Fibroblast of gingiva (primary cell): ENCODE measurements at regions not wholly inside any gene's neighbourhood (a gene's known extent, or its start where the extent isn't known, plus 50 kb on each side); places are given as distances from the start of the nearest gene placed in this dataset.

Experiments used
- DNase-seq: peaks from one replicate; pipeline ENCODE4 v3.0.0-alpha.2; 2011; ENCODE audit warnings: low read depth

GRCh38 chr4:138689187-138689586 lies 326.4 kb upstream of the NOCT start:
- no peak for DNase-seq

DNA sequence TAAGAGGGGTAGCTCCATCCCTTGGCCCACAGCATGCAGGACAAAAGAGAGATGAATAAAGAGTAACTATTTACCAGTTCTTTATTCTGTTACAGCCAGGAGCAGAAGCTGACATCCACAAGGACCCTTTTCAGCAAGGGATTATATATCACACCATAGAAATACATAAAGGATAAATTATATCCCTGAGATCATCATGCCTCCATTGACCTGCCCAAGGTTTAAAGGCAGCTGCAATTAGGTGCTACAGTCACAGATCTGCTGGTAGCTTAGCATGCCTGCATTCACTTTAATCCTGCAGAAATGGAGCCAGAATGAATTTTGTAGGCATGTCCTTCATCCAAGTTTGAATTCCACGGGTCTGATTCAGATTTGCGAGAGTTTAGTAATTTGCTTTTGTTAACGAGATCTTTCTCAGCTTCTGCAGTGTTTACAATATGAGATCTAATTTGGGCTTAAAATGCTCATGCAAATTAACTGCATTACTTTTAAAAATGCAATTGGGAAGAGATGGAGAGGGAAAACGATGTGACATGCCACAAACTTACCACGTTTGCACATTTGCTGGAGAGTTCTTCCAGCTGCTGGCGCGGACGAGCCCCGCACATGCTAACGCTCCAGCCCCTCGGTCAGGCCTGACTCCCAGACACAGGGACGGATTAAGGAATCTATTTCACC lies 327.0 kb upstream of the NOCT start:
- no peak for DNase-seq

GRCh38 chr4:138686106-138686835 lies 329.3 kb upstream of the NOCT start:
- DNase-seq, result no peak

- DNase-seq, result no peak
Measured at GRCh38 chr4:138685316-138685715, 330.3 kb upstream of the NOCT start.

DNA sequence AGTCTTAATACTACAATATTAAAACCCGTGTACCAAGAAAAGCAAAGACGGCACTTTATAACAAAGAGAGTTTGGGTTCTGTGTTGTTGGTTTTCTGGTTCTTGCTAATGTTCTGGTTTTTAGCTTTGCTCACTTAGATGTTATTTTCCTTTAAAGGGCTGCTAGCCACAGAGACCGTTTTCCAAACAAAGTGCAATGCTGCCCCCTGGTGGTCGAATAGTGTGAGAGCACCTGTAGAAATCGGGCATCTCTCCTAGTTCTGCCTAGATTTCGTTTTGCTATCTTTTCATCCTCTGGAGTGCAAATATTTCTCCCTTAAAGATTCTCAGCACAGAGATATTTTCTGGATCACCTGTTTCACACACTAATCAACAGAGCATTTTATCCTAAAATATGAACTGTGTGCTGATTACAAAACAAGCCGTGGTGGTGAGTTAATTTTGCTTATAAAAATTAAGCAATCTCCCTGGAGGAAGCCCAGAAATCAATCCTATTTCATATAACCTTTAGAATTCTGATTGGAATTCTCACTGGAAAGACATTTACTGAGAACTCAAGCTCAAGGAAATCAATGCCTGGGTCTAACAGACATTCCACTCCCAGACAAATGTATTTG lies 334.5 kb upstream of the NOCT start:
- peak; percentile 59 for DNase-seq

DNA sequence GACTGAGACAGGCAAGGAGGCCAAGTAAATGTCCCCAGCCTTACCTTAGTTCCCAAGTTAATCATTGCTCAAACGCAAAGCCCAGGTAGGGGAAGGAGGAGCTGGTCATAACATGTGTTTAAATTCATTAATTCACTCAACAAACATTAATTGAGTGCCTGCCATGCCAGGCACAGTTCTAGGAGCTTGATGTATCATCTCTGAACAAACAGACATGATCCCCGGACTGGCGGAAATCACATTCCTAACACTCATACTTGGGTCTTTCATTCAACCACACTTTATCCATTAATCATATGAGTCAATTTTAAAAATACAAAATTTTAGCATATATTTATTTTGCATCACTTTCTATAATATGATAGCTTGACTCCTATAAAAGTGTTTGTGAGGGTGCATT lies 335.3 kb upstream of the NOCT start:
- DNase-seq, result no peak

DNA sequence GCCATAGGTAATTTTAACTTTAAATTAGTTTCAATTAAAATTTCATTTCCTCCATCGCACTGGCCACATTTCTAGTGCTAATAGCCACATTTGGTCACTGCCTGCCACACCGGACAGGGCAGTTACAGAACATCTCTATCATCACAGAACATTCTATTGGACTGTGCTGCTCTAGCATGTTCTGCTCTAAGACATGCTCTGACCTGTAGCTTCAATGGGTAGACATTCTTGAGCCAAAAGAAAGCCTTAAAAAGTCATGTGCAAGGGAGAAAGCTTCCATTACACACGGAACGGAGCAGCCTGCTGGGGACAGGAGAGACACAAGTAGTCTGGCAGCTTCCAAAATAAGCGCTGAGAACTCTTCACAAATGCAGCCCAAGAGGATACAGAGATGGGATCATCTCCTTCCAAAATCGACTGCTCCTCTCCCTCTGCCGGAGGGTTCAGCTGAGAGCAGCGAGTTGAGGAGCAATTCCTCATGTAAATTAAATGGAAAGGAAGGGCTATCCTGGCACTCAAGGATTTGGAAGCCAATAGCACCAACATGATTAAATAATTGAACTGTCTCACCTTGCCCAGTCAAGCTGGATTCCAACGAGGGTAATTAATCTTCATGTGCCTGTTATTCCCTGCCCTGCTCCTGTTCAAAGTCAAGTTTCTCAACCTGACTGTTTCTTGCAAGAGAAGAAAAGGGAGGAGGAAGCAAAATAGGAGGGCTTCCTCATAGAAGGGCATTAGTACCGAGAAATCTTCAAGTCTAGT lies 336.4 kb upstream of the NOCT start:
- no peak for DNase-seq

- no peak for DNase-seq
Measured at GRCh38 chr4:138677748-138678147, 337.8 kb upstream of the NOCT start.

GRCh38 chr4:138677212-138677611 lies 338.4 kb upstream of the NOCT start:
- no peak for DNase-seq

DNA sequence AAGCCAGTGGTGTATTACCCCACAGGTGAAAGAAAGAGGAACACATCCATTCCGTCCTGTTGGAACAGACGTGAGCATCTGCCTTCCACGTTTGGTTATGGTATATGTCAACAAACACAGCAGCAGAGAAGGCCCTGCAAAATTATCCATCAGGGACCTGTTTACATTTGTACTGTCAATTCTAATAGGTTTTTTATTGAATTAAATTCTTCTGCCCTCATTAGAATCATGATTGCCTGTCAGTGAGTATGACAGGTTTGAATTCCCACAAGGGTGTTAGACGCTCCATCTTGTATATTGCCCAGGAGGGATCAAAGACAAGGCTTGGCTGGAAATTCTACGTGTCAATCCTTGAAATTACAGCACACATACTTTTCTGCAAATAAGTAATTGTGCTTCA lies 339.9 kb upstream of the NOCT start:
- no peak for DNase-seq

GRCh38 chr4:138674209-138674608 lies 341.4 kb upstream of the NOCT start:
- DNase-seq, result no peak

- DNase-seq, result no peak
Measured at GRCh38 chr4:138673053-138673452, 342.5 kb upstream of the NOCT start.

GRCh38 chr4:138672393-138672976 lies 343.1 kb upstream of the NOCT start:
- DNase-seq, result no peak

DNA sequence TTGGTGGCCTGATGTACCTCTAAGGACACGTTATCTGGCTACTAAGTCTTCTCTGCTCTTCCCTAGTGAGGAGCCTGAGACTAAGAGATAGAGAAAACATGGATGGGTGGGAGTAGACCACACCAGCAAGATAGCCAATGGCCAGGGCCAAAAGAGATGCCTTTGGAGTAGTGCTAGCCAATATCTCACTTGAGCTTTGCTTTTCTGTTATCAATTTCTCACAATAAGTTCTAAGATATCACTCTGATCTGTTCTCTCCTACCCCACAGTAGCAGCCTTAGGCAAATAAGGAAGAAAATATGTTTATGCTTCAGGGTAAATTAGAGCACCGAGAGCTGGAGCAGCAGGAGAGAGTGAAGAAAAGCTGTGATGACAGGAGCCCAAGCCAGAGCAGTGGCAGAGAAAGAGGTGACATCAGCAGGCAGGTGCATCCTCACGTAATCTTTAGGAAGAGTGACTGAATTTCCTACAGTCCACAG lies 343.9 kb upstream of the NOCT start:
- DNase-seq, result no peak

GRCh38 chr4:138671106-138671505 lies 344.5 kb upstream of the NOCT start:
- DNase-seq, result no peak

- DNase-seq, result no peak
Measured at GRCh38 chr4:138670681-138671080, 344.9 kb upstream of the NOCT start.

GRCh38 chr4:138669479-138670315 lies 345.9 kb upstream of the NOCT start:
- no peak for DNase-seq

- DNase-seq, result no peak
Measured at GRCh38 chr4:138668309-138668708, 347.3 kb upstream of the NOCT start.

GRCh38 chr4:138666366-138666765 lies 349.2 kb upstream of the NOCT start:
- DNase-seq, result no peak

GRCh38 chr4:138665851-138666250 lies 349.7 kb upstream of the NOCT start:
- DNase-seq, result no peak

DNA sequence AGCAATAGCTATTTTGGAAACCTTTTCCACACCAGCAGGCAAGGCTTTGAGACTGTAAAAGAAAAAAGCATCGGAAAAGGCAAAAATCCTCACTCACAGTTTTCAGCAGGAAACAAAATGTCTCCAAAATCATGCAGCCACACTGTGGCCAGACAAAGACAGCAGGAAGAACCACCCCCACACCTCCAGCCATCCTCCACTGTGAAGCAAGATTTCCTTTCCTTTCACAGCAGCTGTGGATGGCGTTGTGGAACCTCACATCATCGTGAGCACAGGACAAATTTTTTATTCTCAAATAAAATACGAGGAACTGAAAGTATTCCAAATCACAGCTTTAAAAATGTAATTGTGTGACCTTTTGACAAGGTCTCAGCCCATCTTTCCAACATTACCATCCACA lies 351.7 kb upstream of the NOCT start:
- no peak for DNase-seq
